ENCODE measurements at regions not wholly inside any gene's neighbourhood (a gene's known extent, or its start where the extent isn't known, plus 50 kb on each side); places are given as distances from the start of the nearest gene placed in this dataset.

DNA sequence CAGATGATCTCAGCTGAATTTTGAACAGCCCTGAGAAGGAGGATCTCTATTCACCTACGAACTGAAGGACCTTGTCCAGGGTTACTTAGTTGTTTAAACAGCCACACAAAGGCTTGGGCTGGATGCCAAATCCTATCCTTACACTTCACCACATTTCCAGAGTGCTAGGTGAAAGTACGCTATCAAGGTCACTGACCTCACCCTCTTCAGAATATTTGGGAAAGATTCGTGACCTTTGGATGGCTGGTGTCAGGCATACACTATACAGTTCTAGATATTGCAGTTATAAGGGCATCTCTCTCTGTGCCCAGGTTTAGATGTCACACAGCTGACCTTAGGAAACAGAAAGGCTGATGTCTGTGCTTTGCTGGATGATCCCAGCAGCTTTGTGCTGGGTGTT, 61.2 kb upstream of the ABLIM1 start:
- TF ChIP-seq, protein P1, sequence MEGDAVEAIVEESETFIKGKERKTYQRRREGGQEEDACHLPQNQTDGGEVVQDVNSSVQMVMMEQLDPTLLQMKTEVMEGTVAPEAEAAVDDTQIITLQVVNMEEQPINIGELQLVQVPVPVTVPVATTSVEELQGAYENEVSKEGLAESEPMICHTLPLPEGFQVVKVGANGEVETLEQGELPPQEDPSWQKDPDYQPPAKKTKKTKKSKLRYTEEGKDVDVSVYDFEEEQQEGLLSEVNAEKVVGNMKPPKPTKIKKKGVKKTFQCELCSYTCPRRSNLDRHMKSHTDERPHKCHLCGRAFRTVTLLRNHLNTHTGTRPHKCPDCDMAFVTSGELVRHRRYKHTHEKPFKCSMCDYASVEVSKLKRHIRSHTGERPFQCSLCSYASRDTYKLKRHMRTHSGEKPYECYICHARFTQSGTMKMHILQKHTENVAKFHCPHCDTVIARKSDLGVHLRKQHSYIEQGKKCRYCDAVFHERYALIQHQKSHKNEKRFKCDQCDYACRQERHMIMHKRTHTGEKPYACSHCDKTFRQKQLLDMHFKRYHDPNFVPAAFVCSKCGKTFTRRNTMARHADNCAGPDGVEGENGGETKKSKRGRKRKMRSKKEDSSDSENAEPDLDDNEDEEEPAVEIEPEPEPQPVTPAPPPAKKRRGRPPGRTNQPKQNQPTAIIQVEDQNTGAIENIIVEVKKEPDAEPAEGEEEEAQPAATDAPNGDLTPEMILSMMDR (IDR thresholded peaks at IDR 0.05), result no peak
- TF ChIP-seq POLR2A (IDR thresholded peaks at IDR 0.05), result no peak
- TF ChIP-seq EP300 (IDR thresholded peaks at IDR 0.05), result no peak
